D721Med (cell line): ENCODE measurements at regions not wholly inside any gene's neighbourhood (a gene's known extent, or its start where the extent isn't known, plus 50 kb on each side); places are given as distances from the start of the nearest gene placed in this dataset.
"Not testable (repeated sequence)": the region's sequence is repeated elsewhere in the genome, so short reads cannot be mapped to it uniquely, and the experiment has no call there.

ENCODE experiments used
- DNase-seq: peaks from one replicate; pipeline ENCODE4 v3.0.0; 2011; ENCODE audit warnings: low spot score; ENCODE audit not compliant: insufficient read length
- FAIRE-seq: peaks from 2 replicates; lab custom pipeline; 2011; peaks lifted over from hg19 to GRCh38; lab: Jason Lieb, UNC
- CTCF ChIP-seq: IDR thresholded peaks from 2 replicates; pipeline ENCODE4 v1.5.1; 2012; ENCODE audit warnings: mild to moderate bottlenecking, control low read depth; ENCODE audit not compliant: insufficient read depth; ENCODE audit errors: missing control alignments

DNA sequence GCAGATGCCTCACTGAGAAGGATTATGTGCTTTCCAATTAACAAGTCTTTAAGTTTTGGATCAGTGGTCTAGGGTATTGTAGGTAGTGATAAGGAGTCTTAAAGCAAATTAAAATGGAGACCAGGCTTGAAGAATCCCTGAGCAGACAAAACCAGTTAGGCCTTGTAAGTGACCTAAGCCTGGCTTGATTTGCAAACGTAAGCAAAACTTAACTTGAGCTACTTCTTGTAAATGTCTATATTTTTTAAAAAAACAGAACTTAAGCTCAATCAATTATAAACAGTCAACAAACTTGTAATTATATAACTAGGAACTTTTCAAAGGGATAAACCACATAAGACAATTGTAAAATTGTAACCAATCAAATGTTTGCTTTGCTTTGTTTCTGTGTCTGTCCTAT, 72.7 kb upstream of the NALF2 start:
- no peak for TF ChIP-seq CTCF
- DNase-seq (no peak), FAIRE-seq (no peak)

DNA sequence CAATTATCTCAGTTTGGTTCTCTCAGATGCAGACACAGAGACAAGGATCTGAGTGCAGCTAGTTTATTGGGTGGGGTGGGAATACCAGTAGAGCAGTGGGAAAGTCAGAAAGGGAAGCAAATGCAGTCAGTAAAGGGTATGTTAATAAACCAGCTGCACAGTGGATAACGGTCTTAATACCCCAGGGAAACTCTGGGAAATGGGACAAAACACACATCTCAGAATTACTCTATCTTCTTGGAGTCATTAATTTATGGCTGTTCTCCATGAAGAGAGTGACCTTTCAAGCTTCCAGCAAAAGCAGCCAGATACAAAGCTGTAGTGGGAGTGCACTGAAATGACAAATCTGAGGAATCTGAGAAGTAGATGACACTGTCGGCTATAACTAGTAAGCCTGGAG, 73.3 kb upstream of the NALF2 start:
- FAIRE-seq: no peak
- TF ChIP-seq CTCF: no peak
- no peak for DNase-seq

DNA sequence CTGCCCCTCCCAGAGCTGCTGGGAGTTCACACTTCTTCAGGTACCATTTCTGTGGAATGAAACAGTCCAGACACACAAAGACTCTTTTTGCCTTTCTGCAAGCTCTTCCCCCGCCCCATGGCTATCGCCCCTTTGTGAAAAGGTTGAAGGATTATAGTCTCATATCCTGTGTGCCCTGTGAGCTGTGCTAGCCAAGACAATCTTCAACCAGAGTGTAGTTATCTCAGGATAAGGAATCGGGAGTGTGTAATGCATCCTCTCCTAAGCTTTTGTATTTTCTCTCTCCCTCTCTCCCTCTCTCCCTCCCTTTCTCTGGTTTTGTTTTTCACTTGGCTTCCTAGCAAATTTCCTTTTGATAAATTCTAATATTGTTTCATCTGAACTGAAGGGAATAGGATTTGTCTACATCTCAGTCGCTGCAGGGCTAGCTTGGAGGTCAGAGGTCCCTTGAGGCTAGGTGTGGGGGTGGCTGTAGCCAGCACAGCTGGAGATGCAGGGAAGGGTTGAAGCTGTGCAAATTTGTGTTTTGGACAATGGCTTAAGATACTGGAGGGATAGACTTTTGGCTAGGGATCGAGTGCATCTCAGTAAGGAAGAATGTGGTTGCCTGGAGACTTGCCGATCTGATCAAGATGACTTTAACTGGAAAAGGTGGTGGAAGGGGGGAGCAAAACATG, 74.6 kb upstream of the NALF2 start:
- no peak for TF ChIP-seq CTCF
- FAIRE-seq (no peak), DNase-seq (no peak)

- FAIRE-seq: no peak
- TF ChIP-seq CTCF: no peak
- no peak for DNase-seq
These were observed 75.9 kb upstream of the NALF2 start for GRCh38 chrX:69428216-69428615.

GRCh38 chrX:69424910-69425309, 79.2 kb upstream of the NALF2 start:
- TF ChIP-seq CTCF: no peak
- FAIRE-seq (no peak), DNase-seq (no peak)

DNA sequence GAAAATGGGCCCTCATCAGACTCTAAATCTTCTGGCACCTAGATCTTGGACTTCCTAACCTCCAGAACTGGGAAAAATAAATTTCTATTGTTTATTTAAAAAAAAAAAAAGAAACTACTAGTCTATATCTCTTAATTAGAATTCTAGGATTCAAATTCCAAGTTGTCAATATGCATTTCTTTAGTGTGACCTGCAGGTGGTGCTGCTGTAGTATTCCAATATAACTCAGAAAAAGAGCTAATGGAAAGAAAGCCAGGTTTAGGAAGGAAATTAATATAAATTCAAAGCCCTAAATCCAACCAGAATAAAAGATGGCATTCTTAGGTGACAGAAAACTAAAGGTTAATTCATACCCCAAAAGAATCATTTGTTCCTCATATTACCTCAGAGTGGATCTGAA, 80.0 kb upstream of the NALF2 start:
- DNase-seq: no peak
- peak; percentile 41 for TF ChIP-seq CTCF
- FAIRE-seq: no peak

DNA sequence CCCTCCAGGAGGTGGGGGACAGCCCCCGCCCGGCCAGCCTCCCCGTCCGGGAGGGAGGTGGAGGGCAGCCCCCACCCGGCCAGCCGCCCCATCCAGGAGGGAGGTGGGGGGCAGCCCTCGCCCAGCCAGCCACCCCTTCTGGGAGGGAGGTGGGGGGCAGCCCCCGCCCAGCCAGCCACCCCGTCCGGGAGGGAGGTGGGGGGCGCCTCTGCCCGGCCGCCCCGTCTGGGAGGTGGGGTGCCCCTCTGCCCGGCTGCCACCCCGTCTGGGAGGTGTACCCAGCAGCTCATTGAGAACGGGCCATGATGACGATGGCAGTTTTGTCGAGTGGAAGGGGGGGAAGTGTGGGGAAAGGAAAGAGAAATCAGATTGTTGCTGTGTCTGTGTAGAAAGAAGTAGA, 81.9 kb upstream of the NALF2 start:
- not testable (repeated sequence) for DNase-seq, FAIRE-seq

DNA sequence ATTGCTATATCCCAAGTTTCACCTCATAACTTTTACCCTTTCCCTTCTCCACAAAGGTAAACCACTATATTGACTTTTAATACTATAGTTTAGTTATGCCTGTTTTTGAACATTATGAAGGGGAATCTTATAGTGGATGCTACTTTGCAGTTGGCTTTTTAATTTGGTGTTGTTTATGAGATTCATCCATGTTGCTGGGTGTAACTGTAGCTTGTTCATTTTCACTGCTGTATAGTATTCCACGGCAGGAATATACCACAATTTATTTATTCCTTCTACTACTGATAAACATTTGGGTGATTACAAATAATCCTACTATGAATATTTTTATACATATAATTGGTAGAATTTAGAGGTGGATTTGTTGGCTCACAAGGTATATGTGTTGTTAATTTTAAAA, 88.4 kb upstream of the NALF2 start:
- TF ChIP-seq CTCF: no peak
- FAIRE-seq: no peak
- DNase-seq: no peak
